Rectal smooth muscle tissue (tissue), 1 donor: ENCODE measurements at regions not wholly inside any gene's neighbourhood (a gene's known extent, or its start where the extent isn't known, plus 50 kb on each side); places are given as distances from the start of the nearest gene placed in this dataset.

ENCODE experiments used
- H3K27ac ChIP-seq: one replicate; pipeline ENCODE4 v1.7.0; 2013; ENCODE audit warnings: low read depth, low read length, inconsistent platforms
- H3K27me3 ChIP-seq: one replicate; pipeline ENCODE4 v1.7.0; 2013; ENCODE audit warnings: low read length; ENCODE audit not compliant: control insufficient read depth, insufficient read depth
- H3K36me3 ChIP-seq: one replicate; pipeline ENCODE4 v1.7.0; 2013; ENCODE audit warnings: low read length; ENCODE audit not compliant: control insufficient read depth, insufficient read depth
- H3K4me1 ChIP-seq: one replicate; pipeline ENCODE4 v1.7.0; 2013; ENCODE audit warnings: low read length; ENCODE audit not compliant: control insufficient read depth, insufficient read depth
- H3K4me3 ChIP-seq: one replicate; pipeline ENCODE4 v1.7.0; 2013; ENCODE audit warnings: low read length
- H3K9ac ChIP-seq: one replicate; pipeline ENCODE4 v1.7.0; 2013; ENCODE audit warnings: low read length

- Histone ChIP-seq H3K27ac (no peak overlapping the region), H3K4me1 (no peaks in the 10 kb centered on the region), H3K9ac (no peak overlapping the region), H3K27me3 (no peaks in the 10 kb centered on the region), H3K36me3 (no peaks in the 10 kb centered on the region), H3K4me3 (no peak overlapping the region)
Measured at GRCh38 chr11:104633226-104633625, 265.0 kb downstream of the CASP12 start.

GRCh38 chr11:104630352-104630751 is 267.9 kb downstream of the CASP12 start:
- no peaks in the 10 kb centered on the region for H3K27me3 ChIP-seq

GRCh38 chr11:104625246-104625645 is 273.0 kb downstream of the CASP12 start:
- Histone ChIP-seq H3K9ac (no peak overlapping the region), H3K27ac (no peak overlapping the region), H3K36me3 (no peaks in the 10 kb centered on the region), H3K4me1 (no peaks in the 10 kb centered on the region), H3K4me3 (no peak overlapping the region), H3K27me3 (no peaks in the 10 kb centered on the region)

More at GRCh38 chr11:104630352-104630751, 267.9 kb downstream of the CASP12 start:
- no peaks in the 10 kb centered on the region for H3K4me1 ChIP-seq
- H3K27ac ChIP-seq, result no peak overlapping the region
- H3K9ac ChIP-seq, result no peak overlapping the region
- H3K4me3 ChIP-seq, result no peak overlapping the region
- H3K36me3 ChIP-seq, result no peaks in the 10 kb centered on the region

GRCh38 chr11:104624021-104624420 is 274.2 kb downstream of the CASP12 start:
- Histone ChIP-seq H3K27ac (no peak overlapping the region), H3K4me1 (no peaks in the 10 kb centered on the region)

GRCh38 chr11:104623518-104623917 is 274.7 kb downstream of the CASP12 start:
- Histone ChIP-seq H3K4me3 (no peak overlapping the region), H3K36me3 (no peaks in the 10 kb centered on the region), H3K27me3 (no peaks in the 10 kb centered on the region), H3K9ac (no peak overlapping the region), H3K27ac (no peak overlapping the region), H3K4me1 (no peaks in the 10 kb centered on the region)

More at GRCh38 chr11:104624021-104624420, 274.2 kb downstream of the CASP12 start:
- H3K9ac ChIP-seq, result no peak overlapping the region
- no peaks in the 10 kb centered on the region for H3K27me3 ChIP-seq
- H3K4me3 ChIP-seq, result no peak overlapping the region
- no peaks in the 10 kb centered on the region for H3K36me3 ChIP-seq

GRCh38 chr11:104620991-104621390 is 277.3 kb downstream of the CASP12 start:
- no peak overlapping the region for H3K27ac ChIP-seq
- H3K9ac ChIP-seq, result no peak overlapping the region
- no peaks in the 10 kb centered on the region for H3K27me3 ChIP-seq
- no peak overlapping the region for H3K4me3 ChIP-seq
- no peaks in the 10 kb centered on the region for H3K4me1 ChIP-seq
- no peaks in the 10 kb centered on the region for H3K36me3 ChIP-seq

- Histone ChIP-seq H3K27ac (no peak overlapping the region), H3K4me1 (no peaks in the 10 kb centered on the region), H3K27me3 (no peaks in the 10 kb centered on the region), H3K36me3 (no peaks in the 10 kb centered on the region), H3K9ac (no peak overlapping the region), H3K4me3 (no peak overlapping the region)
Measured at GRCh38 chr11:104619751-104620150, 278.5 kb downstream of the CASP12 start.

- Histone ChIP-seq H3K4me1 (no peaks in the 10 kb centered on the region), H3K36me3 (no peaks in the 10 kb centered on the region), H3K27me3 (no peaks in the 10 kb centered on the region), H3K4me3 (no peak overlapping the region), H3K9ac (no peak overlapping the region), H3K27ac (no peak overlapping the region)
Measured at GRCh38 chr11:104618954-104619353, 279.3 kb downstream of the CASP12 start.

- H3K27ac ChIP-seq, result no peak overlapping the region
- H3K36me3 ChIP-seq, result no peaks in the 10 kb centered on the region
- H3K27me3 ChIP-seq, result no peaks in the 10 kb centered on the region
- no peaks in the 10 kb centered on the region for H3K4me1 ChIP-seq
- H3K4me3 ChIP-seq, result no peak overlapping the region
- no peak overlapping the region for H3K9ac ChIP-seq
Measured at GRCh38 chr11:104614961-104615360, 283.3 kb downstream of the CASP12 start.

GRCh38 chr11:104614117-104614680 is 284.1 kb downstream of the CASP12 start:
- Histone ChIP-seq H3K27ac (no peak overlapping the region), H3K4me1 (no peaks in the 10 kb centered on the region), H3K4me3 (no peak overlapping the region), H3K9ac (no peak overlapping the region), H3K27me3 (no peaks in the 10 kb centered on the region), H3K36me3 (no peaks in the 10 kb centered on the region)

GRCh38 chr11:104610635-104611034 is 287.6 kb downstream of the CASP12 start:
- H3K4me1 ChIP-seq, result no peaks in the 10 kb centered on the region

GRCh38 chr11:104609311-104610085 is 288.8 kb downstream of the CASP12 start:
- H3K4me1 ChIP-seq, result no peaks in the 10 kb centered on the region
- no peaks in the 10 kb centered on the region for H3K27me3 ChIP-seq
- H3K9ac ChIP-seq, result no peak overlapping the region
- no peaks in the 10 kb centered on the region for H3K36me3 ChIP-seq
- no peak overlapping the region for H3K27ac ChIP-seq
- H3K4me3 ChIP-seq, result no peak overlapping the region

More at GRCh38 chr11:104610635-104611034, 287.6 kb downstream of the CASP12 start:
- Histone ChIP-seq H3K27ac (no peak overlapping the region), H3K36me3 (no peaks in the 10 kb centered on the region), H3K9ac (no peak overlapping the region), H3K4me3 (no peak overlapping the region), H3K27me3 (no peaks in the 10 kb centered on the region)

GRCh38 chr11:104602643-104603042 is 295.6 kb downstream of the CASP12 start:
- Histone ChIP-seq H3K9ac (no peak overlapping the region), H3K27ac (no peak overlapping the region), H3K36me3 (no peaks in the 10 kb centered on the region), H3K4me3 (no peak overlapping the region), H3K4me1 (no peaks in the 10 kb centered on the region), H3K27me3 (no peaks in the 10 kb centered on the region)
